Panc1 (cell line): ENCODE measurements at regions not wholly inside any gene's neighbourhood (a gene's known extent, or its start where the extent isn't known, plus 50 kb on each side); places are given as distances from the start of the nearest gene placed in this dataset.
"Not testable (repeated sequence)": the region's sequence is repeated elsewhere in the genome, so short reads cannot be mapped to it uniquely, and the experiment has no call there.

Source experiments
- CTCF ChIP-seq: fragments of 450-650 bp; IDR thresholded peaks from 2 replicates; pipeline ENCODE4 v1.5.1; 2017; ENCODE audit warnings: mild to moderate bottlenecking
- POLR2AphosphoS5 ChIP-seq: IDR thresholded peaks from 2 replicates; pipeline ENCODE4 v1.6.1; 2012; ENCODE audit warnings: mild to moderate bottlenecking, low read depth, low read length, moderate library complexity
- REST ChIP-seq, 2 experiments: IDR thresholded peaks; 2 replicates each; pipeline ENCODE4 v1.6.1; 2011 to 2012; ENCODE audit warnings: low read depth in 2 of 2, control low read depth in 1 of 2, low read length in 1 of 2, mild to moderate bottlenecking in 1 of 2, moderate library complexity in 1 of 2; ENCODE audit not compliant: insufficient read depth in 1 of 2
- SIN3A ChIP-seq: IDR thresholded peaks from 2 replicates; pipeline ENCODE4 v1.6.1; 2012; ENCODE audit warnings: low read depth, mild to moderate bottlenecking, low read length, moderate library complexity, borderline replicate concordance; ENCODE audit not compliant: insufficient read depth
- TCF7L2 ChIP-seq: IDR thresholded peaks from 2 replicates; pipeline ENCODE4 v1.6.1; 2011; ENCODE audit warnings: mild to moderate bottlenecking, low read depth, low read length, inconsistent platforms

- not testable (repeated sequence) for TF ChIP-seq CTCF; REST (IDR thresholded peaks at IDR 0.05; ENCODE audit: insufficient read depth in 1 of 2, low read depth in 2 of 2, low read length in 1 of 2); TCF7L2; POLR2AphosphoS5; SIN3A
Observed at GRCh38 chr2:89229979-89230378, 538.5 kb downstream of the RPIA start.
